WI38 (cell line): ENCODE measurements at regions not wholly inside any gene's neighbourhood (a gene's known extent, or its start where the extent isn't known, plus 50 kb on each side); places are given as distances from the start of the nearest gene placed in this dataset.

Experiments used
- H3K4me3 ChIP-seq: 2 replicates; pipeline ENCODE4 v1.5.1; 2011; ENCODE audit warnings: low read depth, mild to moderate bottlenecking, control low read depth, low read length
- CTCF ChIP-seq: IDR thresholded peaks from 2 replicates; pipeline ENCODE4 v1.5.1; 2012; ENCODE audit warnings: low read depth, mild to moderate bottlenecking, control low read depth, low read length

GRCh38 chr4:30930276-30930675, 210.1 kb downstream of the PCDH7 start:
- TF ChIP-seq CTCF = no peak
- no peak overlapping the region for H3K4me3 ChIP-seq

GRCh38 chr4:30932581-30932980, 212.4 kb downstream of the PCDH7 start:
- H3K4me3 ChIP-seq = no peak overlapping the region
- no peak for TF ChIP-seq CTCF

- TF ChIP-seq CTCF = no peak
- H3K4me3 ChIP-seq = no peak overlapping the region
Measured at GRCh38 chr4:30939069-30939468, 218.9 kb downstream of the PCDH7 start.

GRCh38 chr4:30939684-30940083, 219.5 kb downstream of the PCDH7 start:
- TF ChIP-seq CTCF = no peak
- no peak overlapping the region for H3K4me3 ChIP-seq

GRCh38 chr4:30941641-30942040, 221.5 kb downstream of the PCDH7 start:
- no peak for TF ChIP-seq CTCF
- no peak overlapping the region for H3K4me3 ChIP-seq

GRCh38 chr4:30943356-30943755, 223.2 kb downstream of the PCDH7 start:
- no peak overlapping the region for H3K4me3 ChIP-seq
- TF ChIP-seq CTCF = no peak

- TF ChIP-seq CTCF = no peak
- no peak overlapping the region for H3K4me3 ChIP-seq
Measured at GRCh38 chr4:30945586-30945985, 225.4 kb downstream of the PCDH7 start.
